ENCODE measurements at regions not wholly inside any gene's neighbourhood (a gene's known extent, or its start where the extent isn't known, plus 50 kb on each side); places are given as distances from the start of the nearest gene placed in this dataset.
"Not testable (repeated sequence)": the region's sequence is repeated elsewhere in the genome, so short reads cannot be mapped to it uniquely, and the experiment has no call there.

DNA sequence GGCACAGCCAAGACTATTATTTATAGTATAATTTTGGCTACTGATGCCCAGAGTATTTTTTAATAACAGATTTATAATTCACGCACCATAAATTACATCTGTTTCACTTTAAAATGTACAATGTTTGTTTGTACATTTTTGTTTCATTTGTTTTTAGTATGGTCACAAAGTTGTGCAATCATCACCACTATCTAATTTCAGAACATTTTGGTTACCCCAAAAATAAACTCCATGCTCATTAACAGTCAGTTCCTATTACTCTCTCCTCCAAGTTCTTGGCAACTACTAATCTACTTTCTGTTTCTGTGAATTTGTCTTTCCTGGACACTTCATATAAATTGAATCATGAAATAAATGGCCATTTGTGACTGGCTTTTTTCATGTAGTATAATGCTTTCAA, 176.7 kb downstream of the SH3BGRL start:
- Mint-ChIP-seq H3K9me3 (no peaks in the 10 kb centered on the region), H3K4me1 (ENCODE audit: unreplicated experiment) (no peaks in the 10 kb centered on the region), H3K4me3 (no peak overlapping the region), H3K36me3 (no peaks in the 10 kb centered on the region), H3K27me3 (peaks cover 2% of the 10 kb centered on the region), H3K27ac (no peak overlapping the region)
- TF ChIP-seq CTCF (conservative IDR thresholded peaks at IDR 0.05), result no peak
- no peak for DNase-seq (ENCODE audit: extremely low spot score, unreplicated experiment)

- Mint-ChIP-seq H3K27ac (no peak overlapping the region), H3K4me3 (no peak overlapping the region), H3K36me3 (no peaks in the 10 kb centered on the region), H3K9me3 (peaks cover 8% of the 10 kb centered on the region), H3K4me1 (ENCODE audit: unreplicated experiment) (no peaks in the 10 kb centered on the region), H3K27me3 (no peaks in the 10 kb centered on the region)
- TF ChIP-seq CTCF (conservative IDR thresholded peaks at IDR 0.05), result no peak
- DNase-seq (ENCODE audit: extremely low spot score, unreplicated experiment), result no peak
Measured at GRCh38 chrX:81390237-81390636, 188.3 kb downstream of the SH3BGRL start.

DNA sequence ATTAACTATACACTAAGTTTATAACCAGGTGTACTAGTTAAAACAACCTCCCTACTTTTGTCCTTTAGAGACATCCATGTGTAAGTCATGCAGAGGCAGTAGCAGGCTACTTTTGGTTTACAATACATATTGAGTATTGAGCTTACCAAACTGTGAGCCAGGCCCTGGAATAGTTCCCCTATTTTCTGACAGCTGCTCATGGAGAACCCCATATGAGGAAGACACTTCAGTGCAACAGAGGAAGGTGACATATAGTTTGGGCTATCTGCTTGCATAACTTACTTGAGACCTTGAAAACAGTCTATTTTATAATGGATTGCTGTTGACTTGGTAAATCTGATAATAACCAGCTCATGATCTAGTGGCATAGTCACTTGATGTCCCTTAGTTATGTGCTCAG, 190.5 kb downstream of the SH3BGRL start:
- Mint-ChIP-seq H3K9me3 (no peaks in the 10 kb centered on the region), H3K4me3 (no peak overlapping the region), H3K27ac (no peak overlapping the region), H3K4me1 (ENCODE audit: unreplicated experiment) (no peaks in the 10 kb centered on the region), H3K36me3 (no peaks in the 10 kb centered on the region), H3K27me3 (no peaks in the 10 kb centered on the region)
- no peak for DNase-seq (ENCODE audit: extremely low spot score, unreplicated experiment)
- TF ChIP-seq CTCF (conservative IDR thresholded peaks at IDR 0.05), result no peak

DNA sequence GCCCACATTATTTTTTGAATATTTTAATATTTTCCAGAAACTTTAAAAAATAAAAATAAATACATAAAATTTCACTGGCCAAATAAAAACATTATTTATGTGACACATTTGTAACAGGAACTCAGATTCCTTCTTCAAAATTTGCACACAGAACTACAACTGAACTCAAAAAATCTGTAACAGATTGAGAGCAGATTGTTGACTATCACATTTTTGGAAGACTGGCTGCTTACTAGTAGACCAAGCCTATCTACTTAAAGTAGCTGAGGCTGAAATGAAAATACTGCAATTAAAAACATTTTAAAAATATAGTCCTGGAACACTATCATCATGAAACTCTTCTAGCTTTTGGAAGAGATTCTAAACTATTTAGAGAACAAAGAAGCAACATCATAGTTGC, 203.9 kb downstream of the SH3BGRL start:
- Mint-ChIP-seq H3K9me3 (no peaks in the 10 kb centered on the region), H3K4me1 (ENCODE audit: unreplicated experiment) (no peaks in the 10 kb centered on the region), H3K27ac (no peak overlapping the region), H3K36me3 (no peaks in the 10 kb centered on the region), H3K27me3 (no peaks in the 10 kb centered on the region), H3K4me3 (no peak overlapping the region)
- no peak for TF ChIP-seq CTCF (conservative IDR thresholded peaks at IDR 0.05)
- DNase-seq (ENCODE audit: extremely low spot score, unreplicated experiment), result no peak

DNA sequence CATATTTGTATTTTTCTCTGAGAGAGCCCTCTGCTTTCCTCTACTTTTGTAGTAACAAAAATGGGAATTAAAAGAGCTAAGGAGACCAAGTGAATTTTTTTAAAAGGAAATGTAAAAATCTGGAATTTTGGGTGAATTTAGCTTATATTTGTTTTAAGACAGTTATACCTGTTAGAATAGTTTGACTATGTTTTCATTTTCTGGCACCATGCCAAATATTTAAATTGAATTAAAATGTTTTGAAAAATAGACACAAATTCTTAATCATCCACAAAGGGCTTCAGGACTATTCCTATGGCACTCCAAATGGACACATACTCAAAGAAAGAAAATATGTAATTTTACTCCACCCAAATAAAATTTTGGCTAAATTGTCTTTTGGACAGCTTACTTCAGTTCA, 209.6 kb downstream of the SH3BGRL start:
- no peak for DNase-seq (ENCODE audit: extremely low spot score, unreplicated experiment)
- H3K27ac Mint-ChIP-seq, result no peak overlapping the region
- no peak for TF ChIP-seq CTCF (conservative IDR thresholded peaks at IDR 0.05)
- no peaks in the 10 kb centered on the region for H3K4me1 Mint-ChIP-seq (ENCODE audit: unreplicated experiment)
- no peaks in the 10 kb centered on the region for H3K36me3 Mint-ChIP-seq
- H3K9me3 Mint-ChIP-seq, result no peaks in the 10 kb centered on the region
- no peaks in the 10 kb centered on the region for H3K27me3 Mint-ChIP-seq
- H3K4me3 Mint-ChIP-seq, result no peak overlapping the region

GRCh38 chrX:81412428-81412827, 210.5 kb downstream of the SH3BGRL start:
- Mint-ChIP-seq H3K4me3 (no peak overlapping the region), H3K27ac (no peak overlapping the region), H3K27me3 (no peaks in the 10 kb centered on the region), H3K36me3 (no peaks in the 10 kb centered on the region), H3K4me1 (ENCODE audit: unreplicated experiment) (no peaks in the 10 kb centered on the region), H3K9me3 (no peaks in the 10 kb centered on the region)
- no peak for DNase-seq (ENCODE audit: extremely low spot score, unreplicated experiment)
- no peak for TF ChIP-seq CTCF (conservative IDR thresholded peaks at IDR 0.05)

DNA sequence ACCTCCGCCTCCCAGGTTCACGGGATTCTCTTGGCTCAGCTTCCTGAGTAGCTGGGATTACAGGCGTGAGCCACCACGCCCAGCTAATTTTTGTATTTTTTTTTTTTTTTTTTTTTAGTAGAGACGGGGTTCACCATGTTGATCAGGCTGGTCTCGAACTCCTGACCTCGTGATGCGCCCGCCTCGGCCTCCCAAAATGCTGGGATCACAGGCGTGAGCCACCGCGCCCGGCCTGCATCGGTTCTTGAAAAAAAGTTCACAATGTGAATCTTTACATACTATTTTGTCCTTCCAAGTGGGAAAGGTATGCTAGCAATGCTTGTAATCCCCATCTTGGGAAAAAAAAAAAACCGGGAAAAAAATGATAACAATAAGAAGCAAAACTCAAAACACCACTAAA, 211.0 kb downstream of the SH3BGRL start:
- not testable (repeated sequence) for H3K27ac Mint-ChIP-seq; DNase-seq (ENCODE audit: extremely low spot score, unreplicated experiment); H3K9me3 Mint-ChIP-seq; H3K27me3 Mint-ChIP-seq; H3K4me1 Mint-ChIP-seq (ENCODE audit: unreplicated experiment); H3K36me3 Mint-ChIP-seq; H3K4me3 Mint-ChIP-seq

All from type B pancreatic cell (in vitro differentiated cells).